GM23338 (cell line): ENCODE measurements at regions not wholly inside any gene's neighbourhood (a gene's known extent, or its start where the extent isn't known, plus 50 kb on each side); places are given as distances from the start of the nearest gene placed in this dataset.

Experiments
- ATAC-seq: fragments of 200-7000 bp; cut with Tn5 transposase; 3 replicates; pipeline ENCODE4 v1.9.1; 2020
- DNase-seq: peaks from one replicate; pipeline ENCODE4 v3.0.0-alpha.2; 2015; ENCODE audit warnings: low spot score
- H2AFZ ChIP-seq: fragments of 200-600 bp; sonication (generic); 2 replicates; pipeline ENCODE4 v1.8.0; 2016; ENCODE audit warnings: antibody characterized with exemption, mild to moderate bottlenecking, moderate library complexity
- H3F3A ChIP-seq: fragments of 200-600 bp; sonication (generic); replicated peaks from 2 replicates; pipeline ENCODE4 v1.8.0; 2017; ENCODE audit warnings: antibody characterized with exemption, mixed run types, low read depth
- H3K27ac ChIP-seq: fragments of 200-600 bp; sonication (generic); 2 replicates; pipeline ENCODE4 v1.6.1; 2016; ENCODE audit warnings: low read depth
- H3K27me3 ChIP-seq: fragments of 200-600 bp; sonication (generic); 2 replicates; pipeline ENCODE4 v1.8.0; 2016; ENCODE audit warnings: mild to moderate bottlenecking, mixed run types, moderate library complexity; ENCODE audit not compliant: insufficient read depth
- H3K36me3 ChIP-seq: fragments of 200-600 bp; sonication (generic); 2 replicates; pipeline ENCODE4 v1.8.0; 2016; ENCODE audit warnings: mild to moderate bottlenecking; ENCODE audit not compliant: insufficient read depth
- H3K4me1 ChIP-seq: fragments of 200-600 bp; sonication (generic); 2 replicates; pipeline ENCODE4 v1.8.0; 2016; ENCODE audit warnings: mild to moderate bottlenecking, moderate library complexity; ENCODE audit not compliant: insufficient read depth
- H3K4me2 ChIP-seq: fragments of 200-600 bp; sonication (generic); 2 replicates; pipeline ENCODE4 v1.7.1; 2017; ENCODE audit warnings: mixed run types
- H3K4me3 ChIP-seq: fragments of 200-600 bp; sonication (generic); 2 replicates; pipeline ENCODE4 v1.6.1; 2016; ENCODE audit warnings: mixed run types
- H3K79me2 ChIP-seq: fragments of 200-600 bp; sonication (generic); replicated peaks from 2 replicates; pipeline ENCODE4 v1.8.0; 2017; ENCODE audit warnings: mild to moderate bottlenecking; ENCODE audit not compliant: insufficient read depth
- H3K9me2 ChIP-seq: fragments of 200-600 bp; sonication (generic); 2 replicates; pipeline ENCODE4 v1.8.0; 2017; ENCODE audit not compliant: insufficient read depth
- H4K20me1 ChIP-seq: fragments of 200-600 bp; sonication (generic); replicated peaks from 2 replicates; pipeline ENCODE4 v1.8.0; 2017; ENCODE audit warnings: mild to moderate bottlenecking; ENCODE audit not compliant: insufficient read depth
- H3K27ac Mint-ChIP-seq: 2 replicates; pipeline ENCODE4 v1.8.0; 2020; ENCODE audit warnings: inconsistent platforms, mild to moderate bottlenecking, moderate library complexity, mixed read lengths
- H3K27me3 Mint-ChIP-seq: 3 replicates; pipeline ENCODE4 v1.8.0; 2022; ENCODE audit warnings: low read depth, mild to moderate bottlenecking, moderate library complexity, mixed read lengths, inconsistent platforms; ENCODE audit not compliant: insufficient read depth, poor library complexity
- H3K36me3 Mint-ChIP-seq: 3 replicates; pipeline ENCODE4 v1.8.0; 2021; ENCODE audit warnings: low read depth, mild to moderate bottlenecking, inconsistent platforms, moderate library complexity, mixed read lengths
- H3K4me1 Mint-ChIP-seq: 3 replicates; pipeline ENCODE4 v1.8.0; 2020; ENCODE audit warnings: mild to moderate bottlenecking, inconsistent platforms, mixed read lengths
- H3K4me3 Mint-ChIP-seq: 3 replicates; pipeline ENCODE4 v1.8.0; 2021; ENCODE audit warnings: moderate library complexity, mild to moderate bottlenecking, inconsistent platforms, mixed read lengths
- H3K9me3 Mint-ChIP-seq: 3 replicates; pipeline ENCODE4 v1.8.0; 2020; ENCODE audit warnings: moderate library complexity, mild to moderate bottlenecking, inconsistent platforms, mixed read lengths
- EZH2 ChIP-seq: fragments of 200-600 bp; sonication (generic); IDR thresholded peaks from one replicate; pipeline ENCODE4 v1.8.0; 2017; ENCODE audit warnings: antibody characterized with exemption, mild to moderate bottlenecking, low read depth; ENCODE audit not compliant: unreplicated experiment
- EZH2phosphoT487 ChIP-seq: fragments of 200-600 bp; sonication (generic); IDR thresholded peaks from one replicate; pipeline ENCODE4 v1.8.1; 2018; ENCODE audit warnings: antibody characterized with exemption; ENCODE audit not compliant: unreplicated experiment
- NANOG ChIP-seq: IDR thresholded peaks from 2 replicates; pipeline ENCODE4 v1.6.1; 2016; ENCODE audit warnings: antibody characterized with exemption, borderline replicate concordance
- STAT1 ChIP-seq: IDR thresholded peaks from one replicate; pipeline ENCODE4 v1.6.1; 2016; ENCODE audit warnings: antibody characterized with exemption; ENCODE audit not compliant: unreplicated experiment
- ZNF114 ChIP-seq: fragments of 250-450 bp; sonication (Bioruptor Pico); IDR thresholded peaks from 2 replicates; pipeline ENCODE4 v1.5.0; 2020; ENCODE audit warnings: mild to moderate bottlenecking, moderate library complexity
- ZNF331 ChIP-seq: fragments of 250-450 bp; sonication (Bioruptor Pico); IDR thresholded peaks from 2 replicates; pipeline ENCODE4 v1.5.0; 2020; ENCODE audit warnings: low read depth, mild to moderate bottlenecking, moderate library complexity
- TF ChIP-seq, protein P1 (sequence below): fragments of 250-450 bp; sonication (Bioruptor Pico); IDR thresholded peaks from 2 replicates; pipeline ENCODE4 v1.5.0; 2020; ENCODE audit warnings: mild to moderate bottlenecking, moderate library complexity
- TF ChIP-seq, protein P2 (sequence below): IDR thresholded peaks from 2 replicates; pipeline ENCODE4 v1.6.1; 2016; ENCODE audit warnings: antibody characterized with exemption
- TF ChIP-seq, protein P3 (sequence below): IDR thresholded peaks from one replicate; pipeline ENCODE4 v1.6.1; 2018; ENCODE audit warnings: antibody characterized with exemption; ENCODE audit not compliant: unreplicated experiment

DNA sequence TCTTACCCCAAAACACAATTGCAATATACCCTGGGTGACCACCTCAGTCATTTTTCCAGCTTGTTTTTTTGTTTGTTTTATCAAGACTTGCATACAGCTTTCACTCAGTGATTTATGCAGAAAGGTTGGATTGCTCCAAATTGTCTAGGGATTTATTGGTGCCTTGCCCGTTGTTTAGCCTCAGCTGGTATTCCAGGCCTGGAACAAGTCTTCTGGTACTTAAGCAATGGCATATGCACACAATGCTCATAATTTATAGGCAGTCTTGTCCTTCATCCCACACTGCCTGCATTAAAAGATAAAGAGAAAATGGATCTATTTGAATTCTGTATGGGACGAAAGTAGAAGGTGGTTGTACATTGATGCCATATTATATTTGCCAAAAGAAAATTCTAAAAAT is 392.5 kb downstream of the ADAMTS20 start (continued):
- TF ChIP-seq, protein P1, sequence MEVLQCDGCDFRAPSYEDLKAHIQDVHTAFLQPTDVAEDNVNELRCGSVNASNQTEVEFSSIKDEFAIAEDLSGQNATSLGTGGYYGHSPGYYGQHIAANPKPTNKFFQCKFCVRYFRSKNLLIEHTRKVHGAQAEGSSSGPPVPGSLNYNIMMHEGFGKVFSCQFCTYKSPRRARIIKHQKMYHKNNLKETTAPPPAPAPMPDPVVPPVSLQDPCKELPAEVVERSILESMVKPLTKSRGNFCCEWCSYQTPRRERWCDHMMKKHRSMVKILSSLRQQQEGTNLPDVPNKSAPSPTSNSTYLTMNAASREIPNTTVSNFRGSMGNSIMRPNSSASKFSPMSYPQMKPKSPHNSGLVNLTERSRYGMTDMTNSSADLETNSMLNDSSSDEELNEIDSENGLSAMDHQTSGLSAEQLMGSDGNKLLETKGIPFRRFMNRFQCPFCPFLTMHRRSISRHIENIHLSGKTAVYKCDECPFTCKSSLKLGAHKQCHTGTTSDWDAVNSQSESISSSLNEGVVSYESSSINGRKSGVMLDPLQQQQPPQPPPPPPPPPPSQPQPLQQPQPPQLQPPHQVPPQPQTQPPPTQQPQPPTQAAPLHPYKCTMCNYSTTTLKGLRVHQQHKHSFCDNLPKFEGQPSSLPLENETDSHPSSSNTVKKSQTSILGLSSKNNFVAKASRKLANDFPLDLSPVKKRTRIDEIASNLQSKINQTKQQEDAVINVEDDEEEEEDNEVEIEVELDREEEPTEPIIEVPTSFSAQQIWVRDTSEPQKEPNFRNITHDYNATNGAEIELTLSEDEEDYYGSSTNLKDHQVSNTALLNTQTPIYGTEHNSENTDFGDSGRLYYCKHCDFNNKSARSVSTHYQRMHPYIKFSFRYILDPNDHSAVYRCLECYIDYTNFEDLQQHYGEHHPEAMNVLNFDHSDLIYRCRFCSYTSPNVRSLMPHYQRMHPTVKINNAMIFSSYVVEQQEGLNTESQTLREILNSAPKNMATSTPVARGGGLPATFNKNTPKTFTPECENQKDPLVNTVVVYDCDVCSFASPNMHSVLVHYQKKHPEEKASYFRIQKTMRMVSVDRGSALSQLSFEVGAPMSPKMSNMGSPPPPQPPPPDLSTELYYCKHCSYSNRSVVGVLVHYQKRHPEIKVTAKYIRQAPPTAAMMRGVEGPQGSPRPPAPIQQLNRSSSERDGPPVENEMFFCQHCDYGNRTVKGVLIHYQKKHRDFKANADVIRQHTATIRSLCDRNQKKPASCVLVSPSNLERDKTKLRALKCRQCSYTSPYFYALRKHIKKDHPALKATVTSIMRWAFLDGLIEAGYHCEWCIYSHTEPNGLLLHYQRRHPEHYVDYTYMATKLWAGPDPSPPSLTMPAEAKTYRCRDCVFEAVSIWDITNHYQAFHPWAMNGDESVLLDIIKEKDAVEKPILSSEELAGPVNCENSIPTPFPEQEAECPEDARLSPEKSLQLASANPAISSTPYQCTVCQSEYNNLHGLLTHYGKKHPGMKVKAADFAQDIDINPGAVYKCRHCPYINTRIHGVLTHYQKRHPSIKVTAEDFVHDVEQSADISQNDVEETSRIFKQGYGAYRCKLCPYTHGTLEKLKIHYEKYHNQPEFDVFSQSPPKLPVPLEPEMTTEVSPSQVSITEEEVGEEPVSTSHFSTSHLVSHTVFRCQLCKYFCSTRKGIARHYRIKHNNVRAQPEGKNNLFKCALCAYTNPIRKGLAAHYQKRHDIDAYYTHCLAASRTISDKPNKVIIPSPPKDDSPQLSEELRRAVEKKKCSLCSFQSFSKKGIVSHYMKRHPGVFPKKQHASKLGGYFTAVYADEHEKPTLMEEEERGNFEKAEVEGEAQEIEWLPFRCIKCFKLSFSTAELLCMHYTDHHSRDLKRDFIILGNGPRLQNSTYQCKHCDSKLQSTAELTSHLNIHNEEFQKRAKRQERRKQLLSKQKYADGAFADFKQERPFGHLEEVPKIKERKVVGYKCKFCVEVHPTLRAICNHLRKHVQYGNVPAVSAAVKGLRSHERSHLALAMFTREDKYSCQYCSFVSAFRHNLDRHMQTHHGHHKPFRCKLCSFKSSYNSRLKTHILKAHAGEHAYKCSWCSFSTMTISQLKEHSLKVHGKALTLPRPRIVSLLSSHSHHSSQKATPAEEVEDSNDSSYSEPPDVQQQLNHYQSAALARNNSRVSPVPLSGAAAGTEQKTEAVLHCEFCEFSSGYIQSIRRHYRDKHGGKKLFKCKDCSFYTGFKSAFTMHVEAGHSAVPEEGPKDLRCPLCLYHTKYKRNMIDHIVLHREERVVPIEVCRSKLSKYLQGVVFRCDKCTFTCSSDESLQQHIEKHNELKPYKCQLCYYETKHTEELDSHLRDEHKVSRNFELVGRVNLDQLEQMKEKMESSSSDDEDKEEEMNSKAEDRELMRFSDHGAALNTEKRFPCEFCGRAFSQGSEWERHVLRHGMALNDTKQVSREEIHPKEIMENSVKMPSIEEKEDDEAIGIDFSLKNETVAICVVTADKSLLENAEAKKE (CRISPR knock-in tag): no peak
- TF ChIP-seq EZH2phosphoT487 (no peak), ZNF331 (CRISPR knock-in tag) (no peak)

DNA sequence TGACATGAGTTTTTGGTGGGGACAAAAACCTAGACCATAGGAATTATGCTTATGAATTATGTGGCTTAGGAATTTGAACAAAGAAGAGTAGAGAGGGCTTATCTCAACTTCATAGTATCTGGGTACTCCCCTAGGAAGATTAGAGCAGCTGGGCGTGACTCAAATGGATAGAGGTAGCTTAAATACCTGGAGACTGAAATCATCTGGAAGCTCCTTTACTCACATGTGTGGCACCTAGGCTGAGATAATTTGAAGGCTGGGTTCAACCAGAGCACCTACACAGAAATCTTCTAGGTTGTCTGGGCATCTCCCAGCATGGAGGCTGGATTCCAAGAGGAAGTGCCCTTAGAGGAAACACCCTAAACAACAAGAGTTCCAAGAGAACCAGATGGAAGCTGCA is 393.9 kb downstream of the ADAMTS20 start:
- Histone ChIP-seq H3K4me3 (no peak overlapping the region), H3F3A (no peaks in the 10 kb centered on the region), H3K27me3 (no peaks in the 10 kb centered on the region), H4K20me1 (no peaks in the 10 kb centered on the region), H3K4me1 (peaks cover 7% of the 10 kb centered on the region), H3K27ac (no peak overlapping the region), H3K9me2 (no peaks in the 10 kb centered on the region; the same call in 1 of the 2 replicates), H3K79me2 (no peaks in the 10 kb centered on the region), H3K4me2 (no peak overlapping the region), H3K36me3 (no peaks in the 10 kb centered on the region), H2AFZ (no peak overlapping the region)
- Mint-ChIP-seq H3K9me3 (0 out of 3 replicates have a peak, but pooled peaks cover 3% of the 10 kb centered on the region), H3K4me1 (peaks cover 10% of the 10 kb centered on the region), H3K27ac (no peak overlapping the region), H3K27me3 (no peaks in the 10 kb centered on the region), H3K36me3 (no peaks in the 10 kb centered on the region), H3K4me3 (no peak overlapping the region)
- DNase-seq: no peak
- TF ChIP-seq EZH2 (no peak), NANOG (no peak), EZH2phosphoT487 (no peak), ZNF114 (no peak), STAT1 (no peak)
- TF ChIP-seq, protein P2, sequence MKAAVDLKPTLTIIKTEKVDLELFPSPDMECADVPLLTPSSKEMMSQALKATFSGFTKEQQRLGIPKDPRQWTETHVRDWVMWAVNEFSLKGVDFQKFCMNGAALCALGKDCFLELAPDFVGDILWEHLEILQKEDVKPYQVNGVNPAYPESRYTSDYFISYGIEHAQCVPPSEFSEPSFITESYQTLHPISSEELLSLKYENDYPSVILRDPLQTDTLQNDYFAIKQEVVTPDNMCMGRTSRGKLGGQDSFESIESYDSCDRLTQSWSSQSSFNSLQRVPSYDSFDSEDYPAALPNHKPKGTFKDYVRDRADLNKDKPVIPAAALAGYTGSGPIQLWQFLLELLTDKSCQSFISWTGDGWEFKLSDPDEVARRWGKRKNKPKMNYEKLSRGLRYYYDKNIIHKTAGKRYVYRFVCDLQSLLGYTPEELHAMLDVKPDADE: no peak
- TF ChIP-seq, protein P3, sequence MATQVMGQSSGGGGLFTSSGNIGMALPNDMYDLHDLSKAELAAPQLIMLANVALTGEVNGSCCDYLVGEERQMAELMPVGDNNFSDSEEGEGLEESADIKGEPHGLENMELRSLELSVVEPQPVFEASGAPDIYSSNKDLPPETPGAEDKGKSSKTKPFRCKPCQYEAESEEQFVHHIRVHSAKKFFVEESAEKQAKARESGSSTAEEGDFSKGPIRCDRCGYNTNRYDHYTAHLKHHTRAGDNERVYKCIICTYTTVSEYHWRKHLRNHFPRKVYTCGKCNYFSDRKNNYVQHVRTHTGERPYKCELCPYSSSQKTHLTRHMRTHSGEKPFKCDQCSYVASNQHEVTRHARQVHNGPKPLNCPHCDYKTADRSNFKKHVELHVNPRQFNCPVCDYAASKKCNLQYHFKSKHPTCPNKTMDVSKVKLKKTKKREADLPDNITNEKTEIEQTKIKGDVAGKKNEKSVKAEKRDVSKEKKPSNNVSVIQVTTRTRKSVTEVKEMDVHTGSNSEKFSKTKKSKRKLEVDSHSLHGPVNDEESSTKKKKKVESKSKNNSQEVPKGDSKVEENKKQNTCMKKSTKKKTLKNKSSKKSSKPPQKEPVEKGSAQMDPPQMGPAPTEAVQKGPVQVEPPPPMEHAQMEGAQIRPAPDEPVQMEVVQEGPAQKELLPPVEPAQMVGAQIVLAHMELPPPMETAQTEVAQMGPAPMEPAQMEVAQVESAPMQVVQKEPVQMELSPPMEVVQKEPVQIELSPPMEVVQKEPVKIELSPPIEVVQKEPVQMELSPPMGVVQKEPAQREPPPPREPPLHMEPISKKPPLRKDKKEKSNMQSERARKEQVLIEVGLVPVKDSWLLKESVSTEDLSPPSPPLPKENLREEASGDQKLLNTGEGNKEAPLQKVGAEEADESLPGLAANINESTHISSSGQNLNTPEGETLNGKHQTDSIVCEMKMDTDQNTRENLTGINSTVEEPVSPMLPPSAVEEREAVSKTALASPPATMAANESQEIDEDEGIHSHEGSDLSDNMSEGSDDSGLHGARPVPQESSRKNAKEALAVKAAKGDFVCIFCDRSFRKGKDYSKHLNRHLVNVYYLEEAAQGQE: no peak
- ATAC-seq: no peak
